ENCODE measurements at regions not wholly inside any gene's neighbourhood (a gene's known extent, or its start where the extent isn't known, plus 50 kb on each side); places are given as distances from the start of the nearest gene placed in this dataset.

DNA sequence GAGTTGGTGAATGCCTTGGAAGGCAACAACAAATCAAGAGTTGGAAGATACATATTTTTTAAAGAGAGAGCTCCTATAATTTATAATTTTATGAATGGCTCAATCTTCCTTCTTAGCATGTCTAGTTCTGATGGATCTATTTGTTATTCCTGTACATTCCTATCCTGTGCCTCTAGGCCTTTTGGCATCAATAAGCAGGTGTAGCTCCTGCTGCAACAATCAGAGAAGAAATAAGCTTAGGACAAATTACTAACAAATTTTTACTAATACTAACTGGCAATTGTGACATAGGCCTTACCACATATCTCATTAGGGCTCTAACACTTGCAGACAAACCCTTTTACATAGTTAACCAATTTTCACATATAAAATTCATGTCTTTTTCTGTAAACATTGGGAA, 682.0 kb downstream of the LTN1 start:
- Histone ChIP-seq H3K9me3 (ENCODE audit: severe bottlenecking) (no peaks in the 10 kb centered on the region), H3K27me3 (ENCODE audit: insufficient read depth, low read depth, severe bottlenecking) (peaks cover 57% of the 10 kb centered on the region), H3K4me3 (ENCODE audit: low read depth, low read length) (no peak overlapping the region), H3K27ac (no peak overlapping the region), H3K36me3 (no peaks in the 10 kb centered on the region)
- no peak for DNase-seq
- TF ChIP-seq CTCF (IDR thresholded peaks at IDR 0.05; ENCODE audit: low read depth, low read length) = no peak

DNA sequence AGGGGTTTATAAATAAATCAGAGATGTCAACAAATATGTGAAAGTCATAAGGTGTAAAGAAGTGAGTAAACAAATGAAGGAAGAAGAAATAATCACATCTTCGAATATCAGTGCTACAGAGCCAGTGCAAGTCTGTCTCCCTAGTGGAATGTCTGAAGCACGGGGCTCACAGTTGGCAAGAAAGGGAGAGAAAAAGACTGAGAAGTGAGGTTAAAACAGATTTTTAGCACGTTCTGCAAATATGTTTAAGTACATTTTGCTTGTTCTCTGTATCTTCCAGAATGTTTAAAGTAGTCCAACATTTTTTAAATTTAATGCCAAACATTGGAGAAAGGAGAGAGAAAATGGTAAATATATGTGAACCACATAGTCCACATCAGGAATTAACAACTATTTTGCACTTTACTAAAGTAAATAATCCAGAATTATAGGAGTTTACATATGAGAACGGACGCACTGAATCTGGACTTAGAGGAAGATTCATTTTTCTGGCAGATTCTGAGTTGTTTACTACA, 682.4 kb downstream of the LTN1 start:
- H3K9me3 ChIP-seq (ENCODE audit: severe bottlenecking) = no peaks in the 10 kb centered on the region
- no peak for DNase-seq
- H3K27me3 ChIP-seq (ENCODE audit: insufficient read depth, low read depth, severe bottlenecking) = peaks cover 61% of the 10 kb centered on the region
- no peak overlapping the region for H3K4me3 ChIP-seq (ENCODE audit: low read depth, low read length)
- H3K27ac ChIP-seq = no peak overlapping the region
- no peaks in the 10 kb centered on the region for H3K36me3 ChIP-seq
- TF ChIP-seq CTCF (IDR thresholded peaks at IDR 0.05; ENCODE audit: low read depth, low read length) = no peak

DNA sequence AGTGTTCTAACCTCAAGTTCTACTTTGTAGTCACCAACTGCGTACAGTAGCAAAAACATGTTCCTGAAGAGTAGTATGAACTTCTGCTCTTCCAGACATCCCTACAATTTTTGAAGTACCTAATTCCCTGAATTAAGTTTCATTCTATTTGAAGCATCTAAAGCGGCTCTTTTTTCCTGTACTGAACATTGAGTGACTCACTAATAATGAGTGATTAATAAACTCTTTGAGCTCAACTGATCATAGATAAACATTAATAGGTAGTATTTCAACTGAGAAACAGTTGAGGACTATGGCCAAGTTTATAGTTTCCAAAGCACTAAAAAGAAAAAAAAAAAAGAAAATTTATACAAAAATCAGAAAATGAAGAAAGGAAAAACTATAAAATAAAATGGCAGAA, 683.1 kb downstream of the LTN1 start:
- Histone ChIP-seq H3K9me3 (ENCODE audit: severe bottlenecking) (no peaks in the 10 kb centered on the region), H3K27ac (no peak overlapping the region), H3K36me3 (no peaks in the 10 kb centered on the region), H3K27me3 (ENCODE audit: insufficient read depth, low read depth, severe bottlenecking) (peaks cover 63% of the 10 kb centered on the region), H3K4me3 (ENCODE audit: low read depth, low read length) (no peak overlapping the region)
- no peak for TF ChIP-seq CTCF (IDR thresholded peaks at IDR 0.05; ENCODE audit: low read depth, low read length)
- no peak for DNase-seq

DNA sequence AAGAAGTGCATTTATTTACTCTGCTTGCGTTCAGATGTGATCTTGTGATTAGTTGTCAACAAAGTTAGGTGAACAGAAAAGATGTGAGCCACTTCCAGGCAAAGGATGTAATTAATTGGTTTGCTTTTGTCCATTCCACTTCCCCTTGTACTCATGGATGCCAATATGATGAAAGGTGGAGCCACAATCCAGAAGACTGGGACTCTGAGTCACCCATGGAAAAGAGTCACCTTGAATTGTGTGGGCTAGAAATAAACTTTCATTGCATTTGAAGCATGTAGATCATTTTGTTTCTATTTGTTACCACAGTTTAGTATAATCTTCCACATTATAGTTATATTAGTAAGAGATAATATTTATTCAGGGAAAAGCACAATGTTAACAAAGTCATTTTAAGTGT, 684.2 kb downstream of the LTN1 start:
- H3K27ac ChIP-seq = no peak overlapping the region
- DNase-seq = no peak
- H3K4me3 ChIP-seq (ENCODE audit: low read depth, low read length) = no peak overlapping the region
- no peak for TF ChIP-seq CTCF (IDR thresholded peaks at IDR 0.05; ENCODE audit: low read depth, low read length)
- no peaks in the 10 kb centered on the region for H3K36me3 ChIP-seq
- peaks cover 70% of the 10 kb centered on the region for H3K27me3 ChIP-seq (ENCODE audit: insufficient read depth, low read depth, severe bottlenecking)
- H3K9me3 ChIP-seq (ENCODE audit: severe bottlenecking) = no peaks in the 10 kb centered on the region

- H3K36me3 ChIP-seq = no peaks in the 10 kb centered on the region
- TF ChIP-seq CTCF (IDR thresholded peaks at IDR 0.05; ENCODE audit: low read depth, low read length) = no peak
Measured at GRCh38 chr21:28299946-28300345, 692.7 kb downstream of the LTN1 start.

DNA sequence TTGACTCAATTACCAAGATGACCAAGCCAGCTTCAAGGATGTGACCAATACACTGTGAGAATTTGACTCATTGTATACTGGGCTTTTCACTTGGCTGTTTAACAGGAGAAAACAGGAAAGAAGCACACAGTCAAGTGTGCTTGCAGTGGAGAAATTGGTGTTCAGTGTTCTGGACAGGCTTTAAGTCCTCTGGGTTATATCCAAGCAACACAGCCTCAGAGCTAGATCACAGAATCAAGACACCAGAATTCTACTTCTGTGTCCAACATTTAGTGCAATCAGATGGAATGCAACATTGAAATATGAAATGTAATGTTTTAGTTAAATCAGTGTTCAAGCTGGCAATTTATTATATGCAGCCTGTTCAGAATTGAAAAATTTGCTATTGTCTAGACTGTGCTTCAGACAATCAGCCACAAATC, 694.4 kb downstream of the LTN1 start:
- H3K27ac ChIP-seq = no peak overlapping the region
- H3K4me3 ChIP-seq (ENCODE audit: low read depth, low read length) = no peak overlapping the region
- H3K36me3 ChIP-seq = no peaks in the 10 kb centered on the region
- no peak for DNase-seq
- H3K9me3 ChIP-seq (ENCODE audit: severe bottlenecking) = no peaks in the 10 kb centered on the region
- no peak for TF ChIP-seq CTCF (IDR thresholded peaks at IDR 0.05; ENCODE audit: low read depth, low read length)
- peaks cover 41% of the 10 kb centered on the region for H3K27me3 ChIP-seq (ENCODE audit: insufficient read depth, low read depth, severe bottlenecking)

More at GRCh38 chr21:28299946-28300345, 692.7 kb downstream of the LTN1 start:
- no peak for DNase-seq
- Histone ChIP-seq H3K9me3 (ENCODE audit: severe bottlenecking) (no peaks in the 10 kb centered on the region), H3K27me3 (ENCODE audit: insufficient read depth, low read depth, severe bottlenecking) (peaks cover 49% of the 10 kb centered on the region), H3K27ac (no peak overlapping the region), H3K4me3 (ENCODE audit: low read depth, low read length) (no peak overlapping the region)
